GM18873 (cell line): ENCODE measurements at regions not wholly inside any gene's neighbourhood (a gene's known extent, or its start where the extent isn't known, plus 50 kb on each side); places are given as distances from the start of the nearest gene placed in this dataset.

ENCODE experiments used
- ATAC-seq: cut with Tn5 transposase; IDR thresholded peaks from one replicate; pipeline ENCODE4 v1.9.1; 2021; ENCODE audit warnings: mild to moderate bottlenecking, moderate library complexity, moderate number of reproducible peaks; ENCODE audit not compliant: unreplicated experiment, low FRiP score

DNA sequence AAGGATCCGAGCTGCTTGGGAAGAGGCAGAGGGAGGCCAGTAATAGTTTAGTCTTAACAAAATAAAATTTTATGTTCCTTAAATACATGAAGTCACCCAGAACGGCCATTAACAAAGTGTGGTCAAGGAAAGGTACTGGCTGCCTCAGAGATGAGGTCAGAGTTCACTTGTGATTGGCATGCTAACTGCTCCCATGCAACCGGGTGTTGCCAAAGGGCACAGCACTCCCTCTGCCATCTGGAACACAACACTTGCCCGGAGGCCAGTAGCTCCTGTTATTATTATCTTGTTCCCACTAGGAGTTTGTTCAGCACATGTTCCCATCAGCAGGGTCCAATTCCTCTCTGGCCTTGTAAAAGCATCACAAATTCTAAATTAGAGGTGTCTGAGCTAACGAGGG is 207.0 kb downstream of the CYP26B1 start:
- no peak for ATAC-seq

DNA sequence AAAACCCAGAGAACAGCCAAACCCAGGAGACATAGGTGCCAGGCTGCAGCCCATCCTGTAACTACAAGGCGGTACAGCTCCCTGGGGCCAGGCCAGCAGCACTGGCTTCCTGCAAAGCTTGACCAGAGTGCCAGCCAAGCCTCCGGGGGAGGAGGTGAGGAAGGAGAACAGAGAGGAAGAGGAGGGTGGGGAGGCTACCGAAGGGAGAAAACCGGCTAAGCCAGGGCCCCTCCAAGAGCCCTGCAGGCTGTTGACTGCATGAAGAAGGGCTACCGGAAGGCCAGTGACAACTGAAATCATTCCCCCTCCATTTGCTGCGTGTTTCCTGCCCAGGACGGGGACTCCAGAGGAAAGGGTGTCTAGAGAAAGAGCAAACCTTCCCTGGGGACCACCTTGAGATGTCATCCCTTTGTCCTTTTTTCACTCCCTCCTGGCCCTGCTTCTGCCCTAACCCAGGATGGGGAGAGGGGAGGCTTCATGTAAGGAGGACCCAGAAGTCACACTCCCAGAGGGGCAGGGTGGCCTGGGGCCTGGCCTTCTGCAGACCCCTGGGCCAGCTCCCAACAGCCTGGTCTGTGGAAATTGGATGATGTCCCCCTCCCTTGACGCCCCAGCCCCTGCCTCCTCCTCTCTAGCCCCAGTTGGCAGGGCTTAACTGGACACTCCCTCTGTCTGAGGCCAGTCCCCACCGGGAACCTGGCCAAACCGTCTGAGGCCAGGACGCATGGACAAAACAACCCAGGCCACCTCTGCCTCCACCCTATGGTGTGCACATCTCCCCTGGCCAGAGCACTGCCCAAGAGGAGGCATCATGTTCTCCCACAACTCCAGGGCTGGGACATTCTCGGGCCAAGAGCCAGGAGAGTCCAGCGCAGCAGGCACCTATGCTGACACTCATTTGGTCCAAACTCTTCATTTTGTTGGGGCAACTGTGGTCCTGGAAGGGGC is 207.8 kb downstream of the CYP26B1 start:
- no peak for ATAC-seq

GRCh38 chr2:71938659-71939587 is 208.7 kb downstream of the CYP26B1 start:
- no peak for ATAC-seq

DNA sequence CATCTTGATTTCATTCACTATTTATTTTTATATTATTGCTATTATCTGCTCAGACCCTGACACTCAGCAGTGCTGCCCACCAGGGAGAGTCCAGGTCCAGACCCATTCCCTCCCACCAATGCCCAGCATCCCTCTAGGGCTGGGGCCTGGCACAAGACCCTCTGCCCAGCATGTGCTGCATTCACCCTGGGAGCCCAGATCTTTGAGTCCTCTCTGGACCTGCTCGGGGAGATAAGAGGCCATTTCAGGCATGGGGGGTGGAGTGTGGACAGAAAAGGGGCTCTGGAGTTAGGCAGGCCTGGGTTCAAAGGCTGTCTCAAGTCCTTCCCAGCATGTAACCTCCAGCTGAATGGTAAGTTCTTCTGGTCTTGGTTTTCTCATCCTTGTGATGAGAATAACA is 209.6 kb downstream of the CYP26B1 start:
- no peak for ATAC-seq

- ATAC-seq = no peak
Observed at GRCh38 chr2:71937396-71937795, 210.3 kb downstream of the CYP26B1 start.

DNA sequence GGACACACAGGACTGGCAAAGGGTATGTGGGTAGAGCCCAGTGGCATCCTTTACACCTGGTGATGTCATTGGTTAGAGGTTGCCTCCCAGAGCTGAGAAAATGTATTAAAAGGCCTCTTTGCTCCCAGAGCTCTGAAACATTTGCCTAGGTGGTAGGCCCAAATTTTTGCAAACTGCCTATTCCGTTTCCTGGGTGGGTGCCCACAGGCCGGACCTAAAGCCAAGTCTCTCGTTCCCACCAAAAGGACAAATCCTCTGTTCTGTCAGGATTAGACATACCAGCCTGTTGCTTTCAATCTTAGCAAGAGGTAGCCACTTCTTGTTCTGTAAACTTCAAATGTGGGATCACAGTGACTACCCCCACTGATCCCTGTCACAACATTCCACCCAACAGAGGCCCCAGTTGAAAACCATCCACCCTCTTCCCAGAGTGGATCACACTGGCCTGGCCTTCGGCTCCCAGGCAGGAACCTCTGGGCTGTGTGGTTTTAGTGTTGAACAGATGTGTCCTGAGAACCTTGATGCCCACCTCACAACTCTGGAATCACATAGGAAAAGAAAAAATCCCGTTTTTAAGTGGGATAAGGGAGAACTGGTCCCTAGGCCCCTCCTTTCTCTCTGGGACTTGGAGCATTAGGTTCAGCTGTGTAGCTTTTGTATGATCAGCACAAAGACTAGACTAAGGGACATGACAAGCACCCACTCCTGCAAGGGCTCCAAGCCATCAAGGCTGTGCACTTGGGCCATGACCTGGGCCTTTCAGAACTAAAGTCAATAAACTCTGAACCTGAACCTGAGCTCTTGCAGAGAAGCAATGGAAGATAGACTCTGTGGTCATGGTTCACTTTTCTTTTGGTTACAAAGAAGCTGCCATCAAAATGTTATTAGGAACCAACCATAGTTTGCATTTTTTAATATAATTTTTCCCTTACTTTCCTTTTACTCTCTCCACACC is 211.3 kb downstream of the CYP26B1 start:
- ATAC-seq = no peak

- no peak for ATAC-seq
Observed at GRCh38 chr2:71935262-71935848, 212.3 kb downstream of the CYP26B1 start.

DNA sequence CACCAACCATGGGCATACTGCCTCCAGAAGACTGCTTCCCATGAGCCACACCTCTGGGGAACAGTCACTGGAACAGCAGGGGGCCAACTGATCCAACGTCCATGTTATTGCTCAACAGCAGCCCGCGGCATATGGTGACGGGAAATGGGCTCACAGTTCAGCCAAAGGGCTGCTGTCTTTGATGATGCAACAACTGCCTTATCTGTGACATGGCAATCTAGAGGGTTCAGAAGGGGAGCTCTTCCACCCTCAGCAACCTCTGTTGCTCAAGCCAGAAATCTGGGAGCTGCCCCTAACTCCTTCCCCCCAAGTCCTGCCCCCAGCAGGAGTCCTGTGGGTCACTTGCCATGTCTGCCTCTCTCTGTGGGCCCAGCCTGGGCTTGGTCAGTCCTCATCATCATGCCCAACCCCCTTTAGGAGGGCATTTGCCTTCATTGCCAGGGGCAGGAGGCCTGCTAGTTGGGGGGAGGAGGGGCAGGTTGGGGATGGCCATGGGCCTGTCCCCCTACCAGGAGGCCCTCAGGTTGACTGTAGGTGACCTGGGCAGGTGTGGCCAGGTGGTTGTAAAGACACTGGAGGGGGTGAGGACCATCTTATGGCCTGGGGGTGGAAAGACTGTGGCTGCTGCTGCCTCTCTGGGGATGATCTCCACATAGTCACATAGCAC is 212.9 kb downstream of the CYP26B1 start:
- no peak for ATAC-seq

- no peak for ATAC-seq
Observed at GRCh38 chr2:71934320-71934593, 213.4 kb downstream of the CYP26B1 start.

DNA sequence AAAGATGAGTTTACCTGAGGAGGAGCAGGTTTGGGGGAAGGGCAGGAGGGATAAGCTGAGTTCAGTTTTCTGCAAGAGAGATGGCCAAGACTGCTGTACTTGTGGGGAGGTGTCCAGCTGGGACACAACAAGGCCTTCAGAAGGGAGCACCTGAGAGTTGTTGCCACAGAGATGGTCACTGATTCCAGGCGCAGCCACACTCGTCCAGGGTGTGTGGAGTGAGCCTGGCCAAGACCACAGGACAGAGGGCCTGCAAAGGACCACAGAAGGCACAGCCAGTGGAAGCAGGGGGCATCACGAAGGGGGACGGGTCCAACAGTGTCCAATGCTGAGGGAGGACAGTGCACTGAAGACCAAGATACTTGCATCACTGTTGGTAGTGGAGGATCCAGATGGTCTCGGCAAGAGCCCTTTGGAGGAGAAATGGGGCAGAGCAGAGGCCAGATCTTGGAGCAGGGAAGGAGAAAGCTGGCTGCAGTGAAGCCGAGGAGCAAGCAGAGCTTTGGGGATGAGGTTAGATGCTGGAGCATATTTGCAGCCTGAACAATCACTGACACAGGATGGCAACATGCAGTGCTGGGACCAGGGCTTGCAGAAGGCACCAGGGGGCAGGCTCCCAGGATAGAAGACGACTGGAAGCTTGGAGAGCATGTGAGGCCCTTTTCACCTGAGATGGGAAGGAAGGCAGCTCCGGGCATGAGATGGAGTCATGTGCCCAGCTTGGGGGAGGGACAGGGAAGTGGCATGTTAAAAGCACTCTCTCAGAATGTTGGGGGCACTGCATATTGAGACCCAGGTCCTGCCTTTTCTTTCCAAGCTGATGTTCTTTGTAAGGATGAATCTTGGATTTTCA is 214.0 kb downstream of the CYP26B1 start:
- ATAC-seq = no peak

DNA sequence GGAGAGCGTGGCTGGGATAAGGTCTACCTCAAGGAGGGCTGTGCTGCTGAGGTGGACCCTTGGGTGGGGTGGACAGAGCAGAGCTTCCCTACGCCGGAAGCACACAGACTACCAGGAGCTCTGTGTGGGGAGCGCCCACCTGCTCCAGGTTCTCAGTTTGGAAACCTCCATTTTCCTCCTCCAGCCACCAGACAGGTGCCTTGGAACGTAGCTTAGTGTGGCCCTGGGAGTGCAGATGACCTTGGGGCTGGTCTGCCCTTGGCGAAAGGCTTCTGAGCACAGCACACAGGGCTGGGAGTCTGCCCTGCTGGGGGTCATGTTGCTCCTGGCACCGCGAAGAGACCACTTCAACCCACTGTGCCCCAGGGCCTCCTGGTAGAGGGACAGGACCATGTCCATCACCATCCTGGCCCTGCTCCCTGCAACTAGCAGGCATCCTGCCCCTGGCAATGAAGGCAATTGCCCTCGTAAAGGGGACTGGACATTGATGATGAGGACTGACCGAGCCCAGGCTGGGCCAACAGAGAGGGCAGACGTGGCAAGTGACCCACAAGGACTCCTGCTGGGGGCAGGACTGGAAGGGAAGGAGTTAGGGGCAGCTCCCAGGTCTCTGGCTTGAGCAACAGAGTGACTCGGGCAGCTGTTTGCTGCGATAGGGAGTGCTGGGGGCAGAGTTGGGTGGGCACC is 214.7 kb downstream of the CYP26B1 start:
- no peak for ATAC-seq

DNA sequence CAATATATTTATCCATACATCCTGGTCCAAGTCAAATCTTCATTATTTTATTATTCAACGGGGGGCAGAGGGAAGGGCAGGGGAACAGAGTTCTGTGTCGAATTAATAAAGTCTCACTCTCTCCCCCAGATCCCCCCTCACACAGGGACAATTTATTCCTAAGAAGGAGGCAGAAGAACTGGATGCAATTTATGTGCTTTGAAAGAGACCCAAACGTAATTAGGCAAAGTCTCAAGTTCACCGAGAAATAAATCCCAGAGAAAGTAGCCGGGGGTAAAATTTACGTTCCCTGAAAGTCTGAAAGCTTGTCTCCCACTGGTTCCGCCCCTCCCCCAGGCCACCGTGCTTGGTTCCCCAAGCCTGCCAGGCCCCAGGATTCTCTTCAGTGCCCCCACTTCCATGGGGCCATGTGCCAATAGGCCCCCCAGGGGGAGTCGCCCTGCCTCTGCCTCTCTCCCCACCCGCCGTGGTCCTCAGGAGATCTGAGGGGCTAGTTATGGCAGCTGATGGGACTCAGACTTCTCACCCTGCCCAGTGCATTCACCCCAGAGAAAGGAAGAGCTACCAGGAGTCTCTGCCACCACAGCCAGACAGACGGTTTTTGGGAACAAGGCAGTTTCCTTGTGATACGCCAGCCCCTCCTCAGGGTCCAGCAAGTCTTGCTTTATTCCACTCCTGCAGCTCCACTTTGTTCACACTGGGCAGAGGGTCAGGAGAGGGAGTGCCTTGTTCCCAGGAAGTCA is 215.5 kb downstream of the CYP26B1 start:
- no peak for ATAC-seq

- no peak for ATAC-seq
Observed at GRCh38 chr2:71930049-71930681, 217.5 kb downstream of the CYP26B1 start.

DNA sequence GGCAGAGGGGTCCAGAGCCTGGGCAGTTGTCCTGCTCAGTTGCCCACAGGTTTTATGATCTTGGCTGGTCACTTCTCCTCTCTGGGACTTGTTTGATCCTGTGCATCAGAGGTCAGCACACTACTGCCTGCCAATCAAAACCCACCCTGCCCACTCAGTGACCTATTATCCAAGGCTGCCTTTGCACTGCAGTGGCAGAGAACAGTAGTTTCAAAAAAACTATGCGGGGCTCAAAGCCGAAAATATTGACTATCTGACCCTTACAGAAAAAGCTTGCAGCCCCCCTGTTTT is 218.2 kb downstream of the CYP26B1 start:
- no peak for ATAC-seq

GRCh38 chr2:71928734-71929481 is 218.8 kb downstream of the CYP26B1 start:
- no peak for ATAC-seq
